ENCODE measurements at regions not wholly inside any gene's neighbourhood (a gene's known extent, or its start where the extent isn't known, plus 50 kb on each side); places are given as distances from the start of the nearest gene placed in this dataset.
A peak's percentile ranks its signal among the peaks of the same experiment; 100 is the strongest.

DNA sequence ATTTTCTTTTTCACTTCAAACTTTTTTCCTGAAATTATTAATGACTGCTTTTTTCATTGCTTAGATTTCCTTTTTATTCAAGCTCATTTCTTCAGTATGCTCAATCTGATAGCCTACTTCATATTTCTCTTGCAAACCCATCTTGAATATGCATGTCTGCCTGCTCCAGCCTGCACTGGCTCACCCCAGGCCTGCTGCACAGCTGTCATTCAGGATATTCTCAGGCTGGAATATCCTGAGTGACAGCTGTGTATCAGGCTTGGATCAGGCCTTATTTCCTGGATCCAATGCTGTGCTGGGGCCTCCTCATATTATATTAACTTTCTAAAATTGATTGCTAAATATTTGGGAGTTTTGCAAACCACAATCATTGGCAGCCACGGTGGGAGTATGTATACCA is 120.2 kb upstream of the TNS3 start:
- Histone ChIP-seq H2AK5ac (ENCODE audit: low read length, severe bottlenecking) (no peak overlapping the region), H3K36me3 (ENCODE audit: control insufficient read depth in 1 of 2, insufficient read depth in 2 of 2, low read depth in 1 of 2, low read length in 2 of 2) (no peaks in the 10 kb centered on the region), H3K9ac (ENCODE audit: low read length) (no peak overlapping the region), H3K27ac (ENCODE audit: low read length, poor library complexity, severe bottlenecking) (no peak overlapping the region), H3K4me3 (ENCODE audit: insufficient read depth in 1 of 2, low read depth in 1 of 2, low read length in 2 of 2) (no peak overlapping the region), H2BK5ac (ENCODE audit: low read depth, low read length, poor library complexity, severe bottlenecking) (no peak overlapping the region), H3K79me1 (replicated peaks; ENCODE audit: low read length, poor library complexity, severe bottlenecking) (no peaks in the 10 kb centered on the region), H2BK120ac (ENCODE audit: low read depth, low read length) (no peak overlapping the region), H4K91ac (ENCODE audit: low read length) (no peak overlapping the region), H3K9me3 (ENCODE audit: control insufficient read depth, low read length) (no peaks in the 10 kb centered on the region), H3K23ac (ENCODE audit: low read length in 2 of 2) (no peak overlapping the region), H3K18ac (ENCODE audit: low read depth in 1 of 2, low read length in 2 of 2) (no peak overlapping the region), H3K4me2 (ENCODE audit: low read length, poor library complexity, severe bottlenecking) (no peak overlapping the region), H2BK15ac (ENCODE audit: low read depth, poor library complexity, severe bottlenecking) (peak overlapping the region; percentile 6), H3K4ac (ENCODE audit: low read depth in 1 of 2, low read length in 2 of 2) (no peak overlapping the region), H4K8ac (ENCODE audit: low read length) (no peak overlapping the region), H2BK12ac (ENCODE audit: low read length in 2 of 2) (no peak overlapping the region), H2AFZ (ENCODE audit: low read depth, low read length) (no peak overlapping the region), H3K4me1 (ENCODE audit: control insufficient read depth, insufficient read depth, low read depth, low read length) (no peaks in the 10 kb centered on the region), H3K14ac (ENCODE audit: low read length in 2 of 2) (no peak overlapping the region), H3K27me3 (ENCODE audit: control insufficient read depth in 1 of 2, insufficient read depth in 1 of 2, low read length in 2 of 2) (peaks cover 0 to 27% of the 10 kb centered on the region in 2 experiments)
- no peak for DNase-seq
- no CpG with 5 or more reads among the region's 1 CpG for WGBS

DNA sequence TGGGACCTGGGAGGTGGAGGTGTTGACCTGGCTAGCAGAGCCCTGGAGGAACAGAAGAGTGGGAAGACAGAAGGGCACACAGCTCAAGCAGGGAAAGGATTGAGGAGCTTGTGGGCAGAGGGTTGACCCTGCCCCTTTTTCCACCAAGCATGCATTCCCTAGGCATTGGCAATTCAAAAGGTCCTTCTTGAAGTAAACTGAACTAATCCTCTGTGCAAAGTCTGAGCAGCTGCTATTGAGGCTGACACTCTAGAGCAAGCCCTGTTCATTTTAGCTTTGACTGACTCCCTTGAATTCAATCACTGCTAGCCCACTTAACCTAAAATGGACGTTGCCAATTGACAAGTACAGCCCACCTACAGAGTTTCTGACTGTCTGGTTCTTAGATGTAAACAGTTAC is 116.5 kb upstream of the TNS3 start:
- peak overlapping the region; percentile 3 for H4K8ac ChIP-seq (ENCODE audit: low read length)
- no peak overlapping the region for H2BK15ac ChIP-seq (ENCODE audit: low read depth, poor library complexity, severe bottlenecking)
- 0% methylated on average over 1 of the region's 1 CpG for WGBS
- peak overlapping the region in 1 of 2 experiments; percentile 88 for H3K4ac ChIP-seq (ENCODE audit: low read depth in 1 of 2, low read length in 2 of 2)
- no peak overlapping the region for H3K23ac ChIP-seq (ENCODE audit: low read length in 2 of 2)
- H3K9ac ChIP-seq (ENCODE audit: low read length), result no peak overlapping the region
- no peak overlapping the region for H2BK5ac ChIP-seq (ENCODE audit: low read depth, low read length, poor library complexity, severe bottlenecking)
- H3K79me1 ChIP-seq (replicated peaks; ENCODE audit: low read length, poor library complexity, severe bottlenecking), result no peaks in the 10 kb centered on the region
- peak overlapping the region in 1 of 2 experiments; percentile 94 for H3K18ac ChIP-seq (ENCODE audit: low read depth in 1 of 2, low read length in 2 of 2)
- H2AFZ ChIP-seq (ENCODE audit: low read depth, low read length), result no peak overlapping the region
- no peak overlapping the region for H4K91ac ChIP-seq (ENCODE audit: low read length)
- no peak overlapping the region for H3K4me3 ChIP-seq (ENCODE audit: insufficient read depth in 1 of 2, low read depth in 1 of 2, low read length in 2 of 2)
- H2AK5ac ChIP-seq (ENCODE audit: low read length, severe bottlenecking), result no peak overlapping the region
- H3K27ac ChIP-seq (ENCODE audit: low read length, poor library complexity, severe bottlenecking), result no peak overlapping the region
- H3K27me3 ChIP-seq (ENCODE audit: control insufficient read depth in 1 of 2, insufficient read depth in 1 of 2, low read length in 2 of 2), result peaks cover 0 to 25% of the 10 kb centered on the region in 2 experiments
- H3K36me3 ChIP-seq (ENCODE audit: control insufficient read depth in 1 of 2, insufficient read depth in 2 of 2, low read depth in 1 of 2, low read length in 2 of 2), result no peaks in the 10 kb centered on the region
- peak overlapping the region; percentile 85 to 99 for H2BK12ac ChIP-seq (ENCODE audit: low read length in 2 of 2)
- peak overlapping the region; percentile 7 for H2BK120ac ChIP-seq (ENCODE audit: low read depth, low read length)
- H3K9me3 ChIP-seq (ENCODE audit: control insufficient read depth, low read length), result no peaks in the 10 kb centered on the region
- peaks cover 4% of the 10 kb centered on the region for H3K4me1 ChIP-seq (ENCODE audit: control insufficient read depth, insufficient read depth, low read depth, low read length)
- DNase-seq, result peak; percentile 55
- H3K14ac ChIP-seq (ENCODE audit: low read length in 2 of 2), result peak overlapping the region in 1 of 2 experiments; percentile 81
- no peak overlapping the region for H3K4me2 ChIP-seq (ENCODE audit: low read length, poor library complexity, severe bottlenecking)

DNA sequence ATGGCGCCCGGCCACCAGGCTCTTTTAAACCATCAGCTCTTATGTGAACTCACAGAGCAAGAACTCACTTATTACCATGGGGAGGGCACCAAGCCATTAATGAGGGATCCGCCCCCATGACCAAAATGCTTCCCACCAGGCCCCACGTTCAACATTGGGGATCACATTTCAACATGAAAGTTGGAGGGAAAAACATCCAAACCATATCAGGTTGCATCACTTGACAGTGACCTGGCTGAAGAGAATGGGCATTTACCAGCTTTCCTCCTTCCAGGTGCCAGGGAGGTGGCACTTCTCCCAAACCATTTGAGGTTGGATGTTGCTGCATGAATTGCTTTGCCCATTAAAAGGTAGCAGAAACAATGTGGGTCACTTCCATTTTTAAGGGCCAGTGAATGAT is 115.6 kb upstream of the TNS3 start:
- Histone ChIP-seq H2BK12ac (ENCODE audit: low read length in 2 of 2) (peak overlapping the region; percentile 21 to 85), H3K9ac (ENCODE audit: low read length) (no peak overlapping the region), H3K27me3 (ENCODE audit: control insufficient read depth in 1 of 2, insufficient read depth in 1 of 2, low read length in 2 of 2) (peaks cover 0 to 25% of the 10 kb centered on the region in 2 experiments), H3K4me2 (ENCODE audit: low read length, poor library complexity, severe bottlenecking) (no peak overlapping the region), H3K18ac (ENCODE audit: low read depth in 1 of 2, low read length in 2 of 2) (peak overlapping the region in 1 of 2 experiments; percentile 61), H3K9me3 (ENCODE audit: control insufficient read depth, low read length) (no peaks in the 10 kb centered on the region), H4K91ac (ENCODE audit: low read length) (peak overlapping the region; percentile 39), H2AK5ac (ENCODE audit: low read length, severe bottlenecking) (no peak overlapping the region), H3K4ac (ENCODE audit: low read depth in 1 of 2, low read length in 2 of 2) (peak overlapping the region in 1 of 2 experiments; percentile 63), H3K36me3 (ENCODE audit: control insufficient read depth in 1 of 2, insufficient read depth in 2 of 2, low read depth in 1 of 2, low read length in 2 of 2) (no peaks in the 10 kb centered on the region), H2BK15ac (ENCODE audit: low read depth, poor library complexity, severe bottlenecking) (no peak overlapping the region), H2BK5ac (ENCODE audit: low read depth, low read length, poor library complexity, severe bottlenecking) (no peak overlapping the region), H2AFZ (ENCODE audit: low read depth, low read length) (no peak overlapping the region), H3K27ac (ENCODE audit: low read length, poor library complexity, severe bottlenecking) (no peak overlapping the region), H3K14ac (ENCODE audit: low read length in 2 of 2) (no peak overlapping the region), H3K23ac (ENCODE audit: low read length in 2 of 2) (no peak overlapping the region), H3K4me1 (ENCODE audit: control insufficient read depth, insufficient read depth, low read depth, low read length) (peaks cover 4% of the 10 kb centered on the region), H2BK120ac (ENCODE audit: low read depth, low read length) (no peak overlapping the region), H3K79me1 (replicated peaks; ENCODE audit: low read length, poor library complexity, severe bottlenecking) (no peaks in the 10 kb centered on the region), H4K8ac (ENCODE audit: low read length) (peak overlapping the region; percentile 31), H3K4me3 (ENCODE audit: insufficient read depth in 1 of 2, low read depth in 1 of 2, low read length in 2 of 2) (no peak overlapping the region)
- 86% methylated on average over 4 of the region's 4 CpGs for WGBS
- DNase-seq, result no peak

DNA sequence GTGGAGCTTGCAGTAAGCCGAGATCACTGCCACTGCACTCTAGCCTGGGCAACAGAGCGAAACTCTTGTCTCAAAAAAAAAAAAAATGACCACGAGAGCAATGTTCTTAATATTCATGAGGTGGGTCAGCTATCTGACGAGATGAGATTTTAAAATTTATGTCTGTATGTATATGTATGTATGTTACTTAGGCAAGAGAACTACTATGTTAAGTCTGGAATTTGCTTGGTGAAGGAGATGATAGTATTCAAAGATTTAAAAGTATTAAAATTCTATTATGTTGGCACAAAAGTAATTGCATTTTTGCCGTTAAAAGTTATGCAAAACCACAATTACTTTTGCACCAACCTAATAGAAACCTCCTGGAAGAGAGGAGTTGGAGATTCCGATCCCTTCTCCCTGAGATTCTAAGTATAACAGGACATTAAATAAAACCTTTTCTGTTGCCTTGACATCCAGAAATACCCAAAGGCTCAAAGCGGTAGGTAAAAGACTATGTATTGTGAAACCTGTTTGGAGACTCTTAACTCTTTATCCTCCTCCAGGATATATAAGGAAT is 114.3 kb upstream of the TNS3 start:
- H4K8ac ChIP-seq (ENCODE audit: low read length), result no peak overlapping the region
- no peak overlapping the region for H3K18ac ChIP-seq (ENCODE audit: low read depth in 1 of 2, low read length in 2 of 2)
- no peak overlapping the region for H2BK15ac ChIP-seq (ENCODE audit: low read depth, poor library complexity, severe bottlenecking)
- no peak overlapping the region for H2AK5ac ChIP-seq (ENCODE audit: low read length, severe bottlenecking)
- WGBS, result 92% methylated on average over 6 of the region's 7 CpGs
- H3K36me3 ChIP-seq (ENCODE audit: control insufficient read depth in 1 of 2, insufficient read depth in 2 of 2, low read depth in 1 of 2, low read length in 2 of 2), result no peaks in the 10 kb centered on the region
- H3K9me3 ChIP-seq (ENCODE audit: control insufficient read depth, low read length), result no peaks in the 10 kb centered on the region
- no peak overlapping the region for H3K14ac ChIP-seq (ENCODE audit: low read length in 2 of 2)
- no peak overlapping the region for H3K23ac ChIP-seq (ENCODE audit: low read length in 2 of 2)
- H3K27me3 ChIP-seq (ENCODE audit: control insufficient read depth in 1 of 2, insufficient read depth in 1 of 2, low read length in 2 of 2), result peaks cover 0 to 25% of the 10 kb centered on the region in 2 experiments
- no peak overlapping the region for H3K9ac ChIP-seq (ENCODE audit: low read length)
- H3K4ac ChIP-seq (ENCODE audit: low read depth in 1 of 2, low read length in 2 of 2), result no peak overlapping the region
- no peak overlapping the region for H3K27ac ChIP-seq (ENCODE audit: low read length, poor library complexity, severe bottlenecking)
- no peak overlapping the region for H3K4me3 ChIP-seq (ENCODE audit: insufficient read depth in 1 of 2, low read depth in 1 of 2, low read length in 2 of 2)
- peaks cover 4% of the 10 kb centered on the region for H3K4me1 ChIP-seq (ENCODE audit: control insufficient read depth, insufficient read depth, low read depth, low read length)
- H3K79me1 ChIP-seq (replicated peaks; ENCODE audit: low read length, poor library complexity, severe bottlenecking), result no peaks in the 10 kb centered on the region
- H3K4me2 ChIP-seq (ENCODE audit: low read length, poor library complexity, severe bottlenecking), result no peak overlapping the region
- no peak overlapping the region for H2BK120ac ChIP-seq (ENCODE audit: low read depth, low read length)
- DNase-seq, result no peak
- no peak overlapping the region for H2BK12ac ChIP-seq (ENCODE audit: low read length in 2 of 2)
- no peak overlapping the region for H2BK5ac ChIP-seq (ENCODE audit: low read depth, low read length, poor library complexity, severe bottlenecking)
- H2AFZ ChIP-seq (ENCODE audit: low read depth, low read length), result no peak overlapping the region
- H4K91ac ChIP-seq (ENCODE audit: low read length), result no peak overlapping the region
